ENCODE measurements at regions not wholly inside any gene's neighbourhood (a gene's known extent, or its start where the extent isn't known, plus 50 kb on each side); places are given as distances from the start of the nearest gene placed in this dataset.

DNA sequence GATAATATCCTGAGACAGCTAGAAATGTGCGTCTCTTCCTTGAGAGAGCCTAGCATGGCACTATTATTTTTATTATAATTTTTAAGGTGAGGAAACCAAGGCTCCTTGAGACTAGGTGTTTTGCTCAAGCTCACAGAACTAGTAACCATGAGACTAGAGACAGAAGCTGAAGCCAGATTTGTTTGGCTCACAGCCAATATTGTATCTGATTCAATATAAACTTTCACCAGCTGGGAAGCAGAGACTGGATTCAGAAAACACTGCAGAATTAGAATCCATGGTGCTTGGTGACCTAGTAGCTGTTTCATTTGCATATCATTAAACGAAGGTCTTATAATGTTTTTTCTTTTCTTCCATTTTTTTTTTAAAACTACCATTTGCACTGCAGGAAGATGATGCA lies 64.4 kb downstream of the DNAJB9 start:
- TF ChIP-seq, protein P1, sequence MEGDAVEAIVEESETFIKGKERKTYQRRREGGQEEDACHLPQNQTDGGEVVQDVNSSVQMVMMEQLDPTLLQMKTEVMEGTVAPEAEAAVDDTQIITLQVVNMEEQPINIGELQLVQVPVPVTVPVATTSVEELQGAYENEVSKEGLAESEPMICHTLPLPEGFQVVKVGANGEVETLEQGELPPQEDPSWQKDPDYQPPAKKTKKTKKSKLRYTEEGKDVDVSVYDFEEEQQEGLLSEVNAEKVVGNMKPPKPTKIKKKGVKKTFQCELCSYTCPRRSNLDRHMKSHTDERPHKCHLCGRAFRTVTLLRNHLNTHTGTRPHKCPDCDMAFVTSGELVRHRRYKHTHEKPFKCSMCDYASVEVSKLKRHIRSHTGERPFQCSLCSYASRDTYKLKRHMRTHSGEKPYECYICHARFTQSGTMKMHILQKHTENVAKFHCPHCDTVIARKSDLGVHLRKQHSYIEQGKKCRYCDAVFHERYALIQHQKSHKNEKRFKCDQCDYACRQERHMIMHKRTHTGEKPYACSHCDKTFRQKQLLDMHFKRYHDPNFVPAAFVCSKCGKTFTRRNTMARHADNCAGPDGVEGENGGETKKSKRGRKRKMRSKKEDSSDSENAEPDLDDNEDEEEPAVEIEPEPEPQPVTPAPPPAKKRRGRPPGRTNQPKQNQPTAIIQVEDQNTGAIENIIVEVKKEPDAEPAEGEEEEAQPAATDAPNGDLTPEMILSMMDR (IDR thresholded peaks at IDR 0.05) = no peak
- TF ChIP-seq POLR2AphosphoS5 (IDR thresholded peaks at IDR 0.05) = no peak

Measured in esophagus muscularis mucosa (tissue), 3 donors.